Neural progenitor cell (in vitro differentiated cells): ENCODE measurements at regions not wholly inside any gene's neighbourhood (a gene's known extent, or its start where the extent isn't known, plus 50 kb on each side); places are given as distances from the start of the nearest gene placed in this dataset.

Source experiments
- EZH2 ChIP-seq: fragments of 200-600 bp; sonication (generic); IDR thresholded peaks from 2 replicates; pipeline ENCODE4 v1.6.1; 2017; ENCODE audit warnings: antibody characterized with exemption, mild to moderate bottlenecking, moderate library complexity
- EZH2phosphoT487 ChIP-seq: fragments of 200-600 bp; sonication (generic); IDR thresholded peaks from 2 replicates; pipeline ENCODE4 v1.6.1; 2017; ENCODE audit warnings: antibody characterized with exemption
- TF ChIP-seq, protein P1 (sequence below): fragments of 200-600 bp; sonication (generic); IDR thresholded peaks from 2 replicates; pipeline ENCODE4 v1.5.1; 2017; ENCODE audit warnings: antibody characterized with exemption, mild to moderate bottlenecking

DNA sequence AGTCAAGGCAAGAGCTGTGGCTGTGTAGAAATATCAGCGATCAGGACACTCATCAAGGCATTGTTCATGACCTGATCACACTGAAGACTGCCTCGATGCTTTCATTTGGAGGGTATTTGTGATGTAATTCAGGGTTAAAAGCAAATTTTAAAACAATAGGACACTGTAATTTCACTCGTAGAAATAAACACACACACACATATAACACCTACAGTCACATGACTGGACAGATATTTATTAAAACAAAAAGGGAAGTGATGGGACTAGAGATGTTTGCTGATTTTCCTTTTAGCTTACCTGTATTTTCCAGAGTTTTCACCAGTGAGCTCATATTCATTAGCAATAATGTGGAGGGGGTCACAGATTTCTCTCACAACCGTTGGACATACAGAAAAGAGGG is 51.1 kb upstream of the KDR start:
- TF ChIP-seq, protein P1, sequence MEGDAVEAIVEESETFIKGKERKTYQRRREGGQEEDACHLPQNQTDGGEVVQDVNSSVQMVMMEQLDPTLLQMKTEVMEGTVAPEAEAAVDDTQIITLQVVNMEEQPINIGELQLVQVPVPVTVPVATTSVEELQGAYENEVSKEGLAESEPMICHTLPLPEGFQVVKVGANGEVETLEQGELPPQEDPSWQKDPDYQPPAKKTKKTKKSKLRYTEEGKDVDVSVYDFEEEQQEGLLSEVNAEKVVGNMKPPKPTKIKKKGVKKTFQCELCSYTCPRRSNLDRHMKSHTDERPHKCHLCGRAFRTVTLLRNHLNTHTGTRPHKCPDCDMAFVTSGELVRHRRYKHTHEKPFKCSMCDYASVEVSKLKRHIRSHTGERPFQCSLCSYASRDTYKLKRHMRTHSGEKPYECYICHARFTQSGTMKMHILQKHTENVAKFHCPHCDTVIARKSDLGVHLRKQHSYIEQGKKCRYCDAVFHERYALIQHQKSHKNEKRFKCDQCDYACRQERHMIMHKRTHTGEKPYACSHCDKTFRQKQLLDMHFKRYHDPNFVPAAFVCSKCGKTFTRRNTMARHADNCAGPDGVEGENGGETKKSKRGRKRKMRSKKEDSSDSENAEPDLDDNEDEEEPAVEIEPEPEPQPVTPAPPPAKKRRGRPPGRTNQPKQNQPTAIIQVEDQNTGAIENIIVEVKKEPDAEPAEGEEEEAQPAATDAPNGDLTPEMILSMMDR = no peak
- TF ChIP-seq EZH2 = no peak
- no peak for TF ChIP-seq EZH2phosphoT487
